ENCODE measurements at regions not wholly inside any gene's neighbourhood (a gene's known extent, or its start where the extent isn't known, plus 50 kb on each side); places are given as distances from the start of the nearest gene placed in this dataset.
A peak's percentile ranks its signal among the peaks of the same experiment; 100 is the strongest.

- Histone ChIP-seq H3K36me3 (no peaks in the 10 kb centered on the region), H3K4me1 (peaks cover 9% of the 10 kb centered on the region), H3K9me3 (no peaks in the 10 kb centered on the region), H3K27me3 (no peaks in the 10 kb centered on the region), H3K27ac (peak overlapping the region; percentile 21), H3K4me3 (no peak overlapping the region)
- DNase-seq (ENCODE audit: extremely low spot score in 2 of 2), result no peak
- peak in 1 of 2 donors; percentile 28 for TF ChIP-seq POLR2AphosphoS5 (IDR thresholded peaks at IDR 0.05; ENCODE audit: insufficient read depth in 1 of 2, low read depth in 1 of 2)
- no peak for TF ChIP-seq POLR2A (IDR thresholded peaks at IDR 0.05)
- no peak for TF ChIP-seq CTCF (IDR thresholded peaks at IDR 0.05)
- intact Hi-C loops (cut with DNase I), result no loop called here
These were observed 326.6 kb downstream of the COL12A1 start for GRCh38 chr6:74879234-74879633.

DNA sequence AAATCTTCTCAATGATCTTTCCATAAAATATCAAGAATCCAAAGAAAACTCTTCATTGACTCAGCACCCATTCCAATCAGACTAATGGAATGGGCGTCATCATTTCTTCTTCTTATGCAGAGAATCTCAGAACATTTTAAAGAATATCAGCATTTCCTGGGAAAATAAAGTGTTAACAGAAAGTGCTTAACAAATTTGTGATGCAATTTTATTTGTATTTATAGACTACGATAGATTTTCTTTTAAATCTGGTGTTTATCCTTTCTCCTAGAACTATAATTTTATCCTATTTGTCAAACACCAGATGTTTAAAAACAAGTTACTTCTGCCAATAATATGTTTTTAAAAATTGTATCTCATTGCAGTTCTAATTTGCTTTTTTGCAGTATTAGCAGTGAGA lies 330.7 kb downstream of the COL12A1 start:
- Histone ChIP-seq H3K4me1 (peaks cover 20% of the 10 kb centered on the region), H3K9me3 (no peaks in the 10 kb centered on the region), H3K27me3 (no peaks in the 10 kb centered on the region), H3K27ac (no peak overlapping the region), H3K36me3 (no peaks in the 10 kb centered on the region), H3K4me3 (no peak overlapping the region)
- intact Hi-C loops (cut with DNase I), result no loop called here
- DNase-seq (ENCODE audit: extremely low spot score in 2 of 2), result no peak
- TF ChIP-seq POLR2AphosphoS5 (IDR thresholded peaks at IDR 0.05; ENCODE audit: insufficient read depth in 1 of 2, low read depth in 1 of 2), result no peak
- no peak for TF ChIP-seq CTCF (IDR thresholded peaks at IDR 0.05)
- no peak for TF ChIP-seq POLR2A (IDR thresholded peaks at IDR 0.05)

- intact Hi-C loops (cut with DNase I), result no loop called here
- H3K4me1 ChIP-seq, result peaks cover 16% of the 10 kb centered on the region
- H3K36me3 ChIP-seq, result no peaks in the 10 kb centered on the region
- H3K4me3 ChIP-seq, result no peak overlapping the region
- no peak for TF ChIP-seq POLR2AphosphoS5 (IDR thresholded peaks at IDR 0.05; ENCODE audit: insufficient read depth in 1 of 2, low read depth in 1 of 2)
- no peak for TF ChIP-seq POLR2A (IDR thresholded peaks at IDR 0.05)
- no peak for TF ChIP-seq CTCF (IDR thresholded peaks at IDR 0.05)
- H3K9me3 ChIP-seq, result no peaks in the 10 kb centered on the region
- H3K27ac ChIP-seq, result peak overlapping the region; percentile 70
- no peak for DNase-seq (ENCODE audit: extremely low spot score in 2 of 2)
- no peaks in the 10 kb centered on the region for H3K27me3 ChIP-seq
These were observed 332.9 kb downstream of the COL12A1 start for GRCh38 chr6:74872754-74873476.

DNA sequence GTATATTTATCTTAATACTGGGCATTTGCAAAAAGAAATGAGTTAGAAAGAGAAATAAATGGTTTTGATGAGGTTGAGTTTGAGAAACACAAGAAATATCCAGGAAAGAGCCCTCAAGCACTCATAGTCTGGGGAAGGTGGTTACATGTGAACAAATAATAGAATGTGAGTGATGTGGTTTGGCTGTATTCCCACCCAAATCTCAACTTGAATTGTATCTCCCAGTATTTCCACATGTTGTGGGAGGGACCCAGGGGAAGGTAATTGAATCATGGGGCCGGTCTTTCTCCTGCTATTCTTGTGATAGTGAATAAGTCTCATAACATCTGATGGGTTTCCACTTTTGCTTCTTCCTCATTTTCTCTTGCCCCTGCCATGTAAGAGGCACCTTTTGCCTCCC lies 334.1 kb downstream of the COL12A1 start:
- Histone ChIP-seq H3K4me3 (no peak overlapping the region), H3K27me3 (no peaks in the 10 kb centered on the region), H3K4me1 (peaks cover 16% of the 10 kb centered on the region), H3K27ac (no peak overlapping the region), H3K36me3 (no peaks in the 10 kb centered on the region), H3K9me3 (no peaks in the 10 kb centered on the region)
- TF ChIP-seq POLR2AphosphoS5 (IDR thresholded peaks at IDR 0.05; ENCODE audit: insufficient read depth in 1 of 2, low read depth in 1 of 2) (no peak), POLR2A (IDR thresholded peaks at IDR 0.05) (no peak), CTCF (IDR thresholded peaks at IDR 0.05) (no peak)
- no peak for DNase-seq (ENCODE audit: extremely low spot score in 2 of 2)
- intact Hi-C loops (cut with DNase I), result no loop called here

DNA sequence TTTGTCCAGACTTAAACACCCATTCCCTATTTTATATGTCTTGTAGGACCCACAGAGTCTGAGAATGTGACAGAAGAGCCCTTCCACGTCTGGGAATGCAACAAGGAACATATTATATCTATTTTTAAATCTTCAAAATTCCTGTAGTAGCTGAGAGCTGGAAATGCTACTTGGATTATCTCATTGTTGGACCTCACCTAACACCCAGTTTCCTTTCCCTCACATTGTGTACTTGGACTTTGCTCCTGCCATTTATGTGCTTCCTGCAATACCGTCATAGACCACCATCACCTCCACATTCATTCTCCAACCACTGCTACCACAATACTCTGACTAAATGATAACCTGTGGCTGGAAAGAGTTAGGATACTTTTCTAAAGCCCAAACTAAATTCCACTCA lies 335.4 kb downstream of the COL12A1 start:
- intact Hi-C loops (cut with DNase I), result no loop called here
- Histone ChIP-seq H3K4me1 (peaks cover 16% of the 10 kb centered on the region), H3K9me3 (no peaks in the 10 kb centered on the region), H3K4me3 (no peak overlapping the region), H3K27me3 (no peaks in the 10 kb centered on the region), H3K27ac (no peak overlapping the region), H3K36me3 (no peaks in the 10 kb centered on the region)
- no peak for DNase-seq (ENCODE audit: extremely low spot score in 2 of 2)
- TF ChIP-seq CTCF (IDR thresholded peaks at IDR 0.05) (no peak), POLR2AphosphoS5 (IDR thresholded peaks at IDR 0.05; ENCODE audit: insufficient read depth in 1 of 2, low read depth in 1 of 2) (no peak), POLR2A (IDR thresholded peaks at IDR 0.05) (no peak)

All from vagina (tissue), 2 donors.